ENCODE measurements at regions not wholly inside any gene's neighbourhood (a gene's known extent, or its start where the extent isn't known, plus 50 kb on each side); places are given as distances from the start of the nearest gene placed in this dataset.

- no peak for TF ChIP-seq EZH2 (optimal IDR thresholded peaks at IDR 0.05; ENCODE audit: low read depth, low read length)
- no peak for TF ChIP-seq CTCF (IDR thresholded peaks at IDR 0.05; ENCODE audit: low read length)
- no peak for TF ChIP-seq EZH2phosphoT487 (IDR thresholded peaks at IDR 0.05; ENCODE audit: low read length)
Measured at GRCh38 chr15:95842576-95842975, 487.9 kb upstream of the NR2F2 start.

All from MM.1S (cell line).